PC-3 (cell line): ENCODE measurements at regions not wholly inside any gene's neighbourhood (a gene's known extent, or its start where the extent isn't known, plus 50 kb on each side); places are given as distances from the start of the nearest gene placed in this dataset.

Experiments used
- CTCF ChIP-seq: fragments of 300-600 bp; sonication (generic); conservative IDR thresholded peaks from 2 replicates; pipeline ENCODE4 v1.5.1; 2017; ENCODE audit warnings: antibody characterized with exemption, low read depth, mild to moderate bottlenecking, low read length
- EZH2 ChIP-seq: fragments of 300-600 bp; sonication (generic); IDR thresholded peaks from one replicate; pipeline ENCODE4 v1.6.1; 2017; ENCODE audit warnings: antibody characterized with exemption, mild to moderate bottlenecking, low read length; ENCODE audit not compliant: unreplicated experiment
- EZH2phosphoT487 ChIP-seq: fragments of 300-600 bp; sonication (generic); IDR thresholded peaks from 2 replicates; pipeline ENCODE4 v1.6.1; 2018; ENCODE audit warnings: mild to moderate bottlenecking, antibody characterized with exemption, low read length, borderline replicate concordance

- TF ChIP-seq CTCF (no peak), EZH2 (no peak), EZH2phosphoT487 (no peak)
Observed at GRCh38 chr4:42284030-42284429, 113.3 kb upstream of the SHISA3 start.
